Stomach (tissue), 8 donors: ENCODE measurements at regions not wholly inside any gene's neighbourhood (a gene's known extent, or its start where the extent isn't known, plus 50 kb on each side); places are given as distances from the start of the nearest gene placed in this dataset.

ENCODE experiments used
- DNase-seq, 2 donors: peaks; one replicate each; pipeline versions ENCODE4 v3.0.0 to v3.0.0-alpha.2; 2013 to 2019
- H3K27ac ChIP-seq, 5 donors: fragments of 200-600 bp in 4 of 5; sonication (generic) in 4 of 5; one replicate each; pipeline ENCODE4 v1.5.1; 2013 to 2019; ENCODE audit warnings: mild to moderate bottlenecking in 1 of 5, moderate library complexity in 1 of 5
- H3K27me3 ChIP-seq, 3 donors: fragments of 200-600 bp; sonication (generic); one replicate each; pipeline ENCODE4 v1.5.1; 2017 to 2019; ENCODE audit warnings: mixed run types in 1 of 3
- H3K36me3 ChIP-seq, 4 donors: fragments of 200-600 bp; sonication (generic); 1 replicate in 3 of 4; 2 replicates in 1 of 4; pipeline ENCODE4 v1.5.1; 2016 to 2019
- H3K4me1 ChIP-seq, 4 donors: fragments of 200-600 bp; sonication (generic); one replicate each; pipeline ENCODE4 v1.5.1; 2016 to 2019
- H3K4me3 ChIP-seq, 4 donors: fragments of 200-600 bp; sonication (generic) in 3 of 4; one replicate each; pipeline ENCODE4 v1.5.1; 2016 to 2019; ENCODE audit warnings: mild to moderate bottlenecking in 1 of 4
- H3K9me3 ChIP-seq, 4 donors: fragments of 200-600 bp; sonication (generic); one replicate each; pipeline ENCODE4 v1.5.1; 2016 to 2019
- EP300 ChIP-seq: sonication (generic); formaldehyde crosslinking; IDR thresholded peaks from one replicate; pipeline ENCODE4 v1.6.1; 2017; ENCODE audit warnings: antibody characterized with exemption
- POLR2A ChIP-seq, 4 donors: fragments of 450-650 bp; IDR thresholded peaks; one replicate each; pipeline ENCODE4 v1.6.1; 2016; ENCODE audit warnings: antibody characterized with exemption in 4 of 4, control low read depth in 2 of 4, mild to moderate bottlenecking in 1 of 4, moderate library complexity in 1 of 4
- POLR2AphosphoS5 ChIP-seq, 3 donors: sonication (generic); formaldehyde crosslinking; IDR thresholded peaks; one replicate each; pipeline ENCODE4 v1.6.1; 2016; ENCODE audit warnings: antibody characterized with exemption in 3 of 3
- WGBS, 5 donors: extraction: QIAGEN DNeasy Blood & Tissue Kit in 3 of 5; methylation state at CpG; one replicate each; pipeline versions ENCODE4 v1.1.5 to v1.1.7; 2013 to 2018; 5-methylcytosine and 5-hydroxymethylcytosine counted together
- intact Hi-C: fragments of 100-400 bp; cut with DNase I; formaldehyde crosslinking; loops from one replicate; pipeline ENCODE4 v1.15.1; 2023; ENCODE audit warnings: low total_unique reads
- TF ChIP-seq, protein P1 (sequence below), 7 experiments: fragments of 450-650 bp in 4 of 7; fragments of 200-600 bp in 3 of 7; sonication (generic) in 3 of 7; IDR thresholded peaks; one replicate each; pipeline ENCODE4 v1.5.1; 2016 to 2019; ENCODE audit warnings: antibody characterized with exemption in 7 of 7, control low read depth in 2 of 7, mild to moderate bottlenecking in 1 of 7
- donor health status: healthy with polysubstance abuse.
- donor health status: Bipolar disorder and iron deficiency.
- donor health status: healthy.

- H3K27ac ChIP-seq = no peak overlapping the region
- no peak for DNase-seq
- H3K9me3 ChIP-seq = peaks cover 0 to 4% (median 0%) of the 10 kb centered on the region in 4 donors
- TF ChIP-seq, protein P1, sequence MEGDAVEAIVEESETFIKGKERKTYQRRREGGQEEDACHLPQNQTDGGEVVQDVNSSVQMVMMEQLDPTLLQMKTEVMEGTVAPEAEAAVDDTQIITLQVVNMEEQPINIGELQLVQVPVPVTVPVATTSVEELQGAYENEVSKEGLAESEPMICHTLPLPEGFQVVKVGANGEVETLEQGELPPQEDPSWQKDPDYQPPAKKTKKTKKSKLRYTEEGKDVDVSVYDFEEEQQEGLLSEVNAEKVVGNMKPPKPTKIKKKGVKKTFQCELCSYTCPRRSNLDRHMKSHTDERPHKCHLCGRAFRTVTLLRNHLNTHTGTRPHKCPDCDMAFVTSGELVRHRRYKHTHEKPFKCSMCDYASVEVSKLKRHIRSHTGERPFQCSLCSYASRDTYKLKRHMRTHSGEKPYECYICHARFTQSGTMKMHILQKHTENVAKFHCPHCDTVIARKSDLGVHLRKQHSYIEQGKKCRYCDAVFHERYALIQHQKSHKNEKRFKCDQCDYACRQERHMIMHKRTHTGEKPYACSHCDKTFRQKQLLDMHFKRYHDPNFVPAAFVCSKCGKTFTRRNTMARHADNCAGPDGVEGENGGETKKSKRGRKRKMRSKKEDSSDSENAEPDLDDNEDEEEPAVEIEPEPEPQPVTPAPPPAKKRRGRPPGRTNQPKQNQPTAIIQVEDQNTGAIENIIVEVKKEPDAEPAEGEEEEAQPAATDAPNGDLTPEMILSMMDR (IDR thresholded peaks at IDR 0.05) = no peak
- TF ChIP-seq POLR2A (IDR thresholded peaks at IDR 0.05) = no peak
- no peak for TF ChIP-seq EP300
- no peak for TF ChIP-seq POLR2AphosphoS5 (IDR thresholded peaks at IDR 0.05)
- no peaks in the 10 kb centered on the region for H3K36me3 ChIP-seq
- H3K27me3 ChIP-seq = peaks cover 0 to 48% (median 0%) of the 10 kb centered on the region in 3 donors
- intact Hi-C loops = no loop called here
- 72 to 80% (median 77%) methylated on average over 18 of the region's 18 CpGs for WGBS, 5 donors
- H3K4me1 ChIP-seq = no peaks in the 10 kb centered on the region
- H3K4me3 ChIP-seq = no peak overlapping the region
These were observed 209.6 kb upstream of the SOX1 start for GRCh38 chr13:111857336-111857735.

DNA sequence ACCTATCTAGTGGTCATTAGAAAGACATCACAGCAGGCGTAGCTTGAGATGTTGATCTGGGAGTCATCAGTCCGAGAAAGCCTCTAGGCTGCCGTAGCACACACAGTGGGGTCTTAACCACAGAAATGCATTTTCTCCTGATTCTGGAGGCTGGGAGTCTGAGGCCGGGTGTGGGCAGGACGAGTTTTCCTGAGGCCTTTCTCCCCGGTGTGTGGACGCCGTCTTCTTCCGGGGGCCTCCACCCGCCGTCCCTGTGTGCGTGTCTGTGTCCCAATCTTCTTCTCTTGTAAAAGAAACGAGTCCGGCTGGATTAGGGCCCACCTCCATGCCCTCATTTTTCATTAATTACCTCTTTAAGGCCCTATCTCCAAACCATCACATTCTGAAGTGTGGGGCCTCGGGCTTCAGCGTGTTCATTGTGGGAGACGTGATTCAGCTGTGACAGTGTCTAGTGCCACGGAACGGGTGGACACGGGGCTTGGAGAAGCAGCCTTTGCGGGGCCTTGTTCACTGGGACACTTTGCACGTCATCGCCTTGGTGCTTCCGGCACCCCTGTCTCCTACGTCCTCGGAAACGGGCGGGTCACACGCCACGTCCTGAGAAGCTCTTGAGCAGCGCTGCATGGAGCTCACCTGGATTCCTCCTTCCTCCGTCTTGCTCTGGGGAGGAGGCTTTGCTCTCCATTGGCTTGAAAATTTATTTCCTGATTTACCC, 208.9 kb upstream of the SOX1 start:
- no peak overlapping the region for H3K4me3 ChIP-seq
- no peaks in the 10 kb centered on the region for H3K4me1 ChIP-seq
- H3K27me3 ChIP-seq = peaks cover 0 to 42% (median 0%) of the 10 kb centered on the region in 3 donors
- H3K27ac ChIP-seq = no peak overlapping the region
- no peaks in the 10 kb centered on the region for H3K36me3 ChIP-seq
- 78 to 86% (median 86%) methylated on average over 30 to 32 of the region's 32 CpGs for WGBS, 5 donors
- TF ChIP-seq, protein P1 (IDR thresholded peaks at IDR 0.05) = no peak
- TF ChIP-seq POLR2AphosphoS5 (IDR thresholded peaks at IDR 0.05) = no peak
- no peak for TF ChIP-seq EP300
- no peak for TF ChIP-seq POLR2A (IDR thresholded peaks at IDR 0.05)
- DNase-seq = no peak
- H3K9me3 ChIP-seq = peaks cover 0 to 4% (median 0%) of the 10 kb centered on the region in 4 donors
- intact Hi-C loops = no loop called here

DNA sequence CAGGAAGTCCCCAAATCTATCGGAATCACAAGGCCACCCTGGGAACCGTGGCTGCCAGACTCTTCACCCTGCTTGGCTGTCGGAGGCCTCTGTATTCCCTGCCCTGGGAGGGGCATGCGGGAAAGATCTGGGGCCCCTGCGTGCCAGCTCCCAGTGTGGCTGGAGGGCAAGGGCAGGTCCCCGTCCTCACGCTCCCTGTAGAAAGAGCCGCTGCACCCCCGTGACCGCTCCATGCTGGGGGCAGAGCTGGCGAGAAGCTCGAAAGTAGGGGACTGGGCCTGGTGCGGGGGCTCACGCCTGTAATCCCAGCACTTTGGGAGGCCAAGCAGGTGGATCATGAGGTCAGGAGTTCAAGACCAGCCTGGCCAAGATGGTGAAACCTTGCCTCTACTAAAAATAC, 208.4 kb upstream of the SOX1 start:
- no peak for DNase-seq
- WGBS, 5 donors = 78 to 93% (median 89%) methylated on average over 8 to 14 of the region's 14 CpGs

GRCh38 chr13:111859354-111860230, 207.4 kb upstream of the SOX1 start:
- WGBS, 5 donors = 74 to 80% (median 77%) methylated on average over 17 to 18 of the region's 18 CpGs
- DNase-seq = no peak
- H3K4me3 ChIP-seq = no peak overlapping the region
- no peaks in the 10 kb centered on the region for H3K36me3 ChIP-seq
- H3K27me3 ChIP-seq = peaks cover 0 to 26% (median 0%) of the 10 kb centered on the region in 3 donors
- no peak for TF ChIP-seq POLR2A (IDR thresholded peaks at IDR 0.05)
- no peak for TF ChIP-seq POLR2AphosphoS5 (IDR thresholded peaks at IDR 0.05)
- TF ChIP-seq EP300 = no peak
- TF ChIP-seq, protein P1 (IDR thresholded peaks at IDR 0.05) = no peak
- peaks cover 0 to 4% (median 0%) of the 10 kb centered on the region in 4 donors for H3K9me3 ChIP-seq
- intact Hi-C loops = no loop called here
- H3K27ac ChIP-seq = no peak overlapping the region
- H3K4me1 ChIP-seq = no peaks in the 10 kb centered on the region

More for the DNA sequence above, 208.4 kb upstream of the SOX1 start:
- peaks cover 0 to 36% (median 0%) of the 10 kb centered on the region in 3 donors for H3K27me3 ChIP-seq
- intact Hi-C loops = no loop called here
- H3K4me1 ChIP-seq = no peaks in the 10 kb centered on the region
- H3K9me3 ChIP-seq = peaks cover 0 to 4% (median 0%) of the 10 kb centered on the region in 4 donors
- TF ChIP-seq POLR2A (IDR thresholded peaks at IDR 0.05) (no peak), POLR2AphosphoS5 (IDR thresholded peaks at IDR 0.05) (no peak), EP300 (no peak)
- TF ChIP-seq, protein P1 (IDR thresholded peaks at IDR 0.05) = no peak
- no peak overlapping the region for H3K27ac ChIP-seq
- H3K4me3 ChIP-seq = no peak overlapping the region
- no peaks in the 10 kb centered on the region for H3K36me3 ChIP-seq
